GM20431 (cell line): ENCODE measurements at regions not wholly inside any gene's neighbourhood (a gene's known extent, or its start where the extent isn't known, plus 50 kb on each side); places are given as distances from the start of the nearest gene placed in this dataset.
"Not testable (repeated sequence)": the region's sequence is repeated elsewhere in the genome, so short reads cannot be mapped to it uniquely, and the experiment has no call there.

Experiments
- in situ Hi-C: fragments of 300-500 bp; cut with MseI, MboI; formaldehyde crosslinking; loops from one replicate; pipeline ENCODE4 v1.15.0; 2020; ENCODE audit warnings: low sequenced_read_pairs; ENCODE audit not compliant: unreplicated experiment

DNA sequence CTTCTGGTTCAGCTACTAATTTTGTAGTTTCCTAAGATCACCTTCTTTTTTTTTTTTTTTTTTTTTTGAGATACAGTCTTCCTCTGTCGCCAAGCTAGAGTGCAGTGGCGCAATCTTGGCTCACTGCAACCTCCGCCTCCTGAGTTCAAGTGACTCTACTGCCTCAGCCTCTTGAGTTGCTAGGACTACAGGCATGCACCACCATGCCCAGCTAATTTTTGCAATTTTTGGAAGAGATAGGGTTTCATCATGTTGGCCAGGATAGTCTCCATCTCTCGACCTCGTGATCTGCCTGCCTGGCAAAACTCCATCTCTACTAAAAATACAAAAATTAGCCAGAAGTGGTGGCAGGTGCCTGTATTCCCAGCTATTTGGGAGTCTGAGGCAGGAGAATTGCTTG is 301.5 kb upstream of the TFPI start:
- in situ Hi-C loops = no loop called here

DNA sequence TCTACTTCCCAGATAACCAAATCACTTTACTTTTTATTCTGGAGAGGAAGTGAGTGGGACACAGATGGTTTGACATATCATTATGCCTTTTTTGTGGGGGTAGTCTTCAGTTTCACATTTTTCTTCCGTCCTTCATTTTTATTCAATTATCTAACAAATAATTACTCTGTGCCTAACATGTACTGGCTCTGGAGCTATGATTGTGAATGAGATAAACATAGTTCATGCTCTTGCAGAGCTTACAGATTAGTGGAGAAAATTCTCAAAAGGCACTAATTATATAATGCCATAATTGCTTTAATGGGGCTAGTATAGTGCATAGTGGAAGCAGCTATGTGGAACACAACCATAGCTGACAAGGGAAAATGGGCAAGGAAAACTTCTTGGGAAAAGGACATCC is 303.6 kb upstream of the TFPI start:
- in situ Hi-C loops = no loop called here

DNA sequence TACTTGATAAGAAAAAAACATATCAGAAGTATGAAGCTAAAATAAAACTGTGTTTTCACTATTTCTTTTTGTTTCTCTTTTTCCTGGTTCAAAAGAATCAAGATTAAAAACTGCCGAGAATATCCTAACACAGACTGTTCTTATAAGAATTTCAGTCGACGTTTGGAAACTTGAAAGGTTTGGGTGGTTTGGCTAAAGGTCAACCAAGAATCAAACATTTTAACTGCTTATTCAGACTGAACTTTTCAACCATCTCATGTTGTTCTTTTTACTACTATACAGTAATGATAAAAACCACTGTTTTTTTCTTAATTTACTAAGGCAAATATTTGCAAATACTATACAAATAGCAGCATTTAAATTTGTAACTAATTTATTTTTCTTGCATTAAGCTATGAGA is 308.5 kb upstream of the TFPI start:
- in situ Hi-C loops = no loop called here

DNA sequence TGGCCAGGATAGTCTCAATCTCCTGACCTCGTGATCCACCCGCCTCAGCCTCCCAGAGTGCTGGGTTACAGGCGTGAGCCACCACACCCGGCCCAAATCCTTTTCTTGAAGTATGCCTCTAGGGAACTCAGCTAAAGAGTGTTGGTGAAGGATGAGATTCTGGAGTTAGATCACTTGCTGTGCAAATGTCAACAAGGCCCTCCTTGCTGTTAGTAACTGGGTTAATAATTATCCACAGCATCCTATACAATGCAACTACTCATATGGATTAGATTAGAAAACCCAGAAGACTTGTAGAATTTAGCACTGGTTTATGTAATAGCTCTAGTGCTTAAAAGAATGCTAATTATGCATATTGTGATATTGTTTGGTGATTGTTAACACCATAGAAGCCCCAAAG is 310.8 kb upstream of the TFPI start:
- in situ Hi-C loops = no loop called here

DNA sequence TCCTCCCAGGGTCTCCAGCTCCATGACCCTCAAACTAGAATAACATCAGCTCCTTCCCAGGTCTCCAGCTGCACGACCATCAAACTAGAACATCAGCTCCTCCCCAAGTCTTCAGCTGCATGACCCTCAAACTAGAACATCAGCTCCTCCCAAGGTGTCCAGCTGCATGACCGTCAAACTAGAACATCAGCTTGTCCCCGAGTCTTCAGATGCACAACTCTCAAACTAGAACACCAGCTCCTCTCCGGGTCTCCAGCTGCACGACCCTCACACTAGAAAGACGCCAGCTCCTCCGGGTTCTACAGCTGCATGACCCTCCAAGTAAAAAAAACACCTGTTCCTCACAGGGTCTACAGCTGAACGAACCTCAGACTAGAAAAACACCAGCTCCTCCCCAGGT is 312.9 kb upstream of the TFPI start:
- in situ Hi-C loops = no loop called here

DNA sequence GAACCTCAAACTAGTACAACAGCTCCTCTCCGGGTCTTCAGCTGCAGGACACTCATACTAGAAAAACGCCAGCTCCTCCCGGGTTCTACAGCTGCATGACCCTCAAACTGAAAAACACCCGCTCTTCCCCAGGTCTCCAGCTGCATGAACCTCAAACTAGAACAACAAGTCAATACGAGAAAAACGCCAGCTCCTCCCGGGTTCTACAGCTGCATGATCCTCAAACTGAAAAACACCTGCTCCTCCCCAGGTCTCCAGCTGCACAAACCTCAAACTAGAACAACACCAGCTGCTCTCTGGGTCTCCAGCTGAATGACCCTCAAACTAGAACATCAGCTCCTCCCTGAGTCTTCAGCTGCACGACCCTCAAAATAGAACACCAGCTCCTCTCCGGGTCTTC is 315.0 kb upstream of the TFPI start:
- in situ Hi-C loops = no loop called here

DNA sequence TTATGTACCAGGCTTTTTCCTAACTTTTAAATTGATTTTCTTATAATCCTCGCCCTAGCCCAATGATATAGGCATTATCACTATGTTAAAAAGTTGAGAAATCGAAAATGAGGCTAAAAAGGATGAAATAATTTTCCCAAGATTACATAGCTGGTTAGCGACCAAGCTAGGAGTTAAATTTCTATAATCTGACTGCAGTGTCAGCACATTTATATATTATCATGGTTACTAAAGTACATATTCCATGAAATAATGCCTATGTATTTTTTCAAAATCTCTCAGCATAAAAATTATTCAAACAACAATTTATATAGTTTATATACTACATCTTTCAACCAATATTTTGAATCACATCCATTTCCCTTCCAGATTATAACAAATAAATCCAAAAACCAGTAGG is 317.3 kb upstream of the TFPI start:
- in situ Hi-C loops = no loop called here

DNA sequence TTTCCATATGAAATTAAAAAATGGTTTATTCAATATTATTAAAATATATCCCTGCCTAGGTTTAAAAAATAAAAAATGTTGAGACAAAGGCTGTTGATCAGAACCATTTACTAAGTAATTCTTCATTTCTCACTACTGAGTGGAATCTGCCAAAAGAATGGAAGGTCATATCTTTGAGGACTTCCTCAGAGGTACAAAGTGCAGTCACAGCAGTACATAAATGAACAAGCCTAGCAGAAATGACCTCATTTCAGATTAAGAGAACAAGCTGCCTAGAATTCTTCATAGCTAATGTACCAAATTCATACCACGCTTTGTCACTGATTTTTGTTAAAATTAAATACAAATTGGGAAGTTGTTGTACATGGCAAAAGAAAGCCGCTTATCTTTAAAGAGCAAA is 318.9 kb upstream of the TFPI start:
- in situ Hi-C loops = no loop called here

DNA sequence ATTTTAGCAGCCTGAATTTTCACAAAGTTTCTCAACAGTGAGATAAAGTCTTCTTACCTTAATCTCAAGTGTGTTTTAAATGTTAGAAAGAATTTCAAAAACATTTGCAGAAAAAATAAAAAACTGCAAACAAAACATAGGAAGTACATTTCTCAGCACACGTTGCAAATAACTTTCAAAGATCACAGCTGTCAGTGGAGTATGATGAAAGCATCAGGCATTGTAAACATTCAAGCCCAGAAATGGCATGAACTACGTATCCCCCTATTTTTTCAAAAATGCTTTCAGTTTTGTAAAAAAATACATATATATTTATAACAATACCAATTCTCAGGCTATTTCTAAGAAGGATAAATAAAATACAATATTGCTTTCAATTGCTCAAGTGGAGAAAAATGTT is 320.6 kb upstream of the TFPI start:
- in situ Hi-C loops = no loop called here

DNA sequence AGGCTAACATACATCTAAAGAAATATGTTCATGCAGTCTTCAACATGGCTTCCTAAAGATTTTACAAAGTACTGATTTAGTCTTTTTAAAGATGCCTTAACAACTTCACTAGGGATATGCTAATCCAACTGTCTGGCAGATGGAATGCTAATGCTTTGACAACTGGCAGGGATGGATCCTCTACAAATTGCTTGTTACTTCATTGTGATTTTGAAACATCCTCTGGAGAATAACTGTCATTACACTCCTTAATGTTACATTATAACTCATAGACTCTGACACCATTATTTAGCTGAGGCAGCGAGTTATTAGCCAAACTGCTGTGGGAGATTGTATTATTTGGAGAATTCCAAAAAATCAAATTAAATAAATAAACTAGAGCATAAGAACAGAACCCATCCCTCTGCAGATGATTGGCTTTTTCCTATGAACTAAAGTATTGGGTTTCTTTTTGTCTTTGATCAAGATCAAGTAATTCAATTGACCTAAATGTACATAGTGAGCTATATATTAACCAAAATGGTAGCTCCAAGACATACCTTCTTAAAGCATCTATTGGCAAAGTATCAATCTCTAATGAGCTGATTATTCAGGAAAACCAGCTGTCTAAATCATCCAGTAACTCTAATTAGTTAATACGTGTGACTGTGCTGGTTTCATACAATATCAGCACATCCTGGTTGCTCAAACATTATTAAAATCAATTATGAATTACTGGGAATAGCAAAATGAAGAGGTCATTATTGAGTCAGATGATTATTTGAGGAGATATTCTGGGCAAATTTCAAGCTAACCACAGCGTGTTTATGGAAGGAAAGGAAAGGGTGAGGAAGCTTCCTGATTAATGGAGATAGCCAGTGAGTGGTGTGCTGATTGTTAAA is 321.3 kb upstream of the TFPI start:
- in situ Hi-C loops = no loop called here

DNA sequence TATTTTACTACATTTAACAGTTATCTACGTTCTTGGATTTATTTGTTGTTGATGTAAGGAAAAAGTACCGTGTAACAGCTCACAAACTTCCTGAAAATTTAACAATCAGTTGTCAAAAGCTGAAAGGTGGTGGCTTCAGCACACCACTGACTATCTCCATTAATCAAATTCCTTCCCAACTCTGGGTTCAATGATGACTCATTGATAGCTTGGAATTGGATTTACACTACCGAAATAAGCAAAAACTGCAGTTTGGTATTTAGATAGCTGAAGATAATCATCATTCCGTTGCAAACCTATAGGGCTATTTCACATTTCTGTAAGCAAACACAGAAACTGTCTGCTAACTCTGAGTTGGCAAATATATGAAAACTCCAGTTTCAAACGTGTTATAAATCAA is 322.3 kb upstream of the TFPI start:
- in situ Hi-C loops = no loop called here

DNA sequence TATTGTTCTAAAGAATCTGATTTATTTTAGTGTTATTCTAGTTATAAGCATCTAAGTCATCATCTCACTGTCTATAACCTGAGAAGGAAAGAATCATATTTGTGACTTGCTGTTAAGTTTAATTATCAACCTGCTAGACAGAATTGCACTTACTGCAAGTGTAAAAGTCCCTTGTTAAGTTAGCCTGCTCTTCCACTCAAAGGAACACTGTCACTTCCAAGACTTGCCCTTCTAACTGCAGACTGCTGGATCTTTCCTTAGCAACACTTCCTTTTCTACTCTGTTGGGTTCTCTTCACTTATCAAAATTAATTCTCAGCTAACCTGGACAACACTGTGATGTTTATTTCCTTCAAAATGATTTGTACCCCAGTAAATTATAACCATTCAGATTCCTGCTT is 323.2 kb upstream of the TFPI start:
- in situ Hi-C loops = no loop called here

DNA sequence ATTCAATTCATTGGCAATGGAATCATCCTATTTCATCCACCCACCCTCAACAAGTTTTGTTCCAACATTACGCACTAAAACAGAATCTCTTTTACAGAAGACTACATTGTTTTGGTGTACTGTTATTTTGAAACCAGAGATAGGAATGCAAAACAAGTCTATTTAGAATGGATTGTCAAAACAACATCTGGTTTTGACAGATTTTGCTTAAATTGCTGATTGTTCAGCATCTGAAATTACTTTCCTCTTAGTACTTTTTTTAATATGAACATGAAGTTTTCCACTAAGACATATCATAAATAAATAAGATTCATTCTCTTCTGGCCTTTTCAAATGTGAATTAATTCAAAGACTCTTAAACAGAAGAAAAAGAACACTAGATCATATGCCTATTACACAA is 323.9 kb upstream of the TFPI start:
- in situ Hi-C loops = no loop called here

DNA sequence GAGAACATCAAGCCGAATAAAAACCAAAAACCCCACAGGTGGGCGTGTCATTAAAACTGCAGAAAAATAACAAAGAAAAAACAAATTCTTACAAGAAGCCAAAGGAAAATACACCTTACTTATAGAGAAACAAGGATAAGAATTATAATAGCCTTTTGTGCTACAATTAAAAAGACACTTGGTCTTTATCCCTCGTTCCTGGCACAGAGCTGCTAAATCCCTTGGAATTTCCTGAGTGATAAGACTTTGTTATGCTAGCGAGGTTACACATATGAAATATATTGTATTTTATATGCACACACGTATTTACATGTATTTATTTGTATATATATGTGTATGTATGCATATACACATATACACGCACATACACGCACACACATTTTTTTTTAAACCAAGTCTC is 325.3 kb upstream of the TFPI start:
- in situ Hi-C loops = no loop called here

DNA sequence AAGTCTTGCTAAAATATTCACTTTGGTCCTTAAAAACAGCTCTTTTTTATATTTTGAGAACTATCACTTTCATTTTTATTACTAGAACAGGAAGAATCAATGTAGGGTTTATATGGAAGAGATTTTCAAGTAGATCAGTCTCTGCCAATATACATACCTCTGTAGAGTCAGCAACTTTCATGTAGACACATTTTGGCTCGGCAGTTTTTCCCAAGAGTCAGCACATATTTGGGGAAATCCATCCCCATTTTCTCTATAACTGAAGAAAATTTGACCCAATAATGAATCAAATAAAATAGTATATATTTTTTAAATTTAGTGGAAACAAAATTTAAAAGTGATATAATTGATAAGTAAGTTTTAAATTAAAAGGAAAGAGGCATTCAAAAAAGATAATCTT is 329.8 kb upstream of the TFPI start:
- in situ Hi-C loops = no loop called here

DNA sequence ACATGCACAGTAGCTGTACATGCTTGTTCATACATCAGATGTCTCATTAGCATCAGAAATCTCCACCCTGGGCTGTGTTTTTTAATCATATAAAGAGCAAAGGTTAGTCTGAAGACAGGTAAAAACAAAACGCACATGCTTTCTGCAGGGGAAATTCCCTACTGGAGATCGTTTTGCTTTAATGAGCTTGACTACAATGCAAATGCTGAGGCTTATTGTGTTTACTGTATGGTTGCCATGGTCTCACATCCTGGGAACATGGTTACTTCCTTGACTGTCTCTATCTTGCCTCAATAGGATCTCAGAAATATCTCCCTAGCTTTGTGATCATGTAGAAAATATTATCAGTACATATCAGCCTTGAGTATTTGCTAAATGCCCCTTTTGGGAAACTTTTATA is 336.5 kb upstream of the TFPI start:
- in situ Hi-C loops = no loop called here

DNA sequence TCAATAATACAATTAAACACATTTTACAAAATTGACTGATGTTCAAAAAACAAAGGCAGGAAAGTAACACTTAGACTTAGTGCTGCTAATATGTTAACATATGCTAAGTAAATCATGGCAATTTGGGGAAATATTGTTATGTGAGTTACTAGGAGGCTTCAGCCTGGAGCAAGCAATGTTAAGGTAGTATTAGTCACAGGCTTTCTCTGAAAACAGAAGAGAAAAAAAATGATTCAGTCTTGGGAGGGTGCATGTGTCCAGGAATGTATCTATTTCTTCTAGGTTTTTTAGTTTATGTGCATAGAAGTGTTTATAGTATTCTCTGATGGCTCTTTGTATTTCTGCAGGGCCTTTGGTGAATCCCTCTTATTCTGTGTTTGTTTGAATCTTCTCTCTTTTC is 345.8 kb upstream of the TFPI start:
- in situ Hi-C loops = no loop called here

DNA sequence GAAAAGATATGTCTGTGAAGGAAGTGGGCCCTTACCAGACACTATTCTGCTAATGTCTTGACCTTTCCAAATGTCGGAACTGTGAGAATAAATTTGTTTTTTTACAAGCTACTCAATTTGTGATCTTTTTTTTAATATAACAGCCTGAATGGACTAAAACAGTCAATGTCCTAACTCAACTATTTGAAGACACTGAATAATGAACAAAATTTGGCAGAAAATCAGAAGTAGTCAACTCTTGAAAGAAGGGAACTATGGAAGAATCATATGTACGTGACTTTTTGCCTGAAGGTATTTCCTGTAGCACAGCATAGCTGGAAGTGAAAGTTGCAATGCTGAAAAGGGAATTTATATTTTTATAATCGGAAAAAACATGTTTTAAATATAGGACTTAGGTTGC is 351.8 kb upstream of the TFPI start:
- in situ Hi-C loops = no loop called here

DNA sequence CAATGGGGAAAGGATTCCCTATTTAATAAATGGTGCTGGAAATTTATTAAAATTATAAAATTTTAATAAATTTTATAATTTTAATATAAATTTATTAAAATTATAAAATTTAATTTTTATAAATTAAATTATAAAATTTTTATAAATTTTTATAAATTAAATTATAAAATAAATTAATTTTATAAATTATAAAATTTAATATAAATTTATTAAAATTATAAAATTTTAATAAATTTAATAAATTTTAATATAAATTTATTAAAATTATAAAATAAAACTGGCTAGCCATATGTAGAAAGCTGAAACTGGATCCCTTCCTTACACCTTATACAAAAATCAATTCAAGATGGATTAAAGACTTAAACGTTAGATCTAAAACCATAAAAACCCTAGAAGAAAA is 356.7 kb upstream of the TFPI start:
- in situ Hi-C loops = not testable (repeated sequence)

DNA sequence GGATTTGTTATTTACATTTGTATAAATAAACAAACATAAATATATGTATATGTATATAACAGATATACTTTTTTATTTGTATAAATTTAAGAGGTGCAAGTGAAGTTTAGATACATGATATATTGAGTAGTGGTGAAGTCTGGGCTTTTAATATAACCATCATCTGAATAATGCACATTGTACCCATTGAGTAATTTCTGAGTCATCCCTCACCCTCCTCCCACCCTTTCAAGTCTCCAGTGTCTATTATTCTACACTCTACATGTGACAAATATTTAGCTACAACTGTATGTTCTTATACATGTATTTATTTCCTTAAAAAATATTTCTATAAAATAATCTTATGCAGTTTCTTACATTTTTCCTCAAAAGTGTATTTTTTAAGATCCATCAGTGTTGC is 358.7 kb upstream of the TFPI start:
- in situ Hi-C loops = no loop called here

DNA sequence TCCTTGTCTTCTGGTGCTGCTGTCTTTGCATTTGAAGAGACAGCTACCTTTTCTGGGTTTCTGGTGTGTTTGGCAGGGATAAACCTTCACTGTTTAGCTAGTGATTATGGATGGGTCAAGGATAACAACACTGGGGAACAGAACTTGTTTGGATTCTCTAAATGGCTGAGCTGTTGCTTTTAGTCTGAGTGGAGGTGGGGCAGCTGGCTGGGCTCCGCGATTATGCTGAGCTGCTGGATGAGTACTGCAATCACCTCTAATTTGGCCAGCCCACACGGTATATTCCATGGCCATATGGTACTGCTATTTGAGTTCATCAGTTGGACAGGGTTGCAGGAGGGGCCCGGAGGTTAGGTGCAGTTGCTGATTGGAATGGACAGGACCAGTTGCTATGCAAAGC is 361.6 kb upstream of the TFPI start:
- in situ Hi-C loops = no loop called here

DNA sequence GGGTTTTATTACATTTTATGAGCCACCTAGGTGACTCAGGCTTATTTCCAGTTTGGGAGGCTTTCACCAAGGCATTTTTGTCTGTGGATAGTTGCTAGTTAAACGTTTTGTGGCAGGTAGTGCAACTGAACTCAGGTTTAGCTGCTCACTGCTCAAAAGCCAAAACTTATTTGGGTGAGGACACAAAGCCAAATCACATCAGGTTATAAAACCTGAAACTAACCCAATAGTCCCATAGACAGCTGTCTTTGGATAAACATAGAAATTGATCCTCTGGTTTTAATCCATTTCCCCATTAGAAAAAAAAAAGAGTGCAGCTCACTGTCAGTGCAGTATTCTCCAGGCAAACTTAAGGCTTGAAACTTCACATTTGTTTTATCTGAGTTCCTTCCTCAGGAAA is 362.6 kb upstream of the TFPI start:
- in situ Hi-C loops = no loop called here
